Coronary artery (tissue), 2 donors: ENCODE measurements at regions not wholly inside any gene's neighbourhood (a gene's known extent, or its start where the extent isn't known, plus 50 kb on each side); places are given as distances from the start of the nearest gene placed in this dataset.

Experiments
- DNase-seq: peaks from one replicate; pipeline ENCODE4 v3.0.0-alpha.2; 2017; ENCODE audit warnings: low spot score
- H3K27ac ChIP-seq, 2 donors: fragments of 200-600 bp; sonication (generic); one replicate each; pipeline ENCODE4 v1.5.1; 2016 to 2019
- H3K4me3 ChIP-seq: fragments of 200-600 bp; sonication (generic); 2 replicates; pipeline ENCODE4 v1.5.1; 2016; ENCODE audit warnings: mild to moderate bottlenecking, moderate library complexity
- TF ChIP-seq, protein P1 (sequence below): fragments of 200-600 bp; sonication (generic); IDR thresholded peaks from one replicate; pipeline ENCODE4 v1.5.1; 2019; ENCODE audit warnings: antibody characterized with exemption

DNA sequence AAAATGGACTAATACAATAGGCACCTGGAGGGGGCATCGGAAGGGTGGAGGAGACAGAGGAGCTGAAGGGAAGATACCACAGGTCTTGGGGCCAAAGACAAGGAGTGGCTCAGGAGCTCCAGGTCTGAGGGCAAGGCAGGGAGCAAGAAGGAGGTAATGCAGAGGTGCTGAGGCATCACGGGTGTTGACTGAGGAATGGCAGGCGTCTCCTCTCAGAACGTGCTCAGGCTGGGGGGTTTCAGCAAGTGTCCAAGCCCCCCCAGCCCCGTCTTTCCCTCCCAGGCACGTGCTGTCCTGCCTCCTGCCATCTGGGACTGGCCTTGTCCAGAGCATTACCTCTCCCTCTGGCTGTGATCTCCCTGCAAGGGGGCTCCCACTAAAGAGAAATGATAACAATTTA is 265.4 kb downstream of the DCDC2C start:
- Histone ChIP-seq H3K4me3 (no peak overlapping the region), H3K27ac (no peak overlapping the region)
- TF ChIP-seq, protein P1, sequence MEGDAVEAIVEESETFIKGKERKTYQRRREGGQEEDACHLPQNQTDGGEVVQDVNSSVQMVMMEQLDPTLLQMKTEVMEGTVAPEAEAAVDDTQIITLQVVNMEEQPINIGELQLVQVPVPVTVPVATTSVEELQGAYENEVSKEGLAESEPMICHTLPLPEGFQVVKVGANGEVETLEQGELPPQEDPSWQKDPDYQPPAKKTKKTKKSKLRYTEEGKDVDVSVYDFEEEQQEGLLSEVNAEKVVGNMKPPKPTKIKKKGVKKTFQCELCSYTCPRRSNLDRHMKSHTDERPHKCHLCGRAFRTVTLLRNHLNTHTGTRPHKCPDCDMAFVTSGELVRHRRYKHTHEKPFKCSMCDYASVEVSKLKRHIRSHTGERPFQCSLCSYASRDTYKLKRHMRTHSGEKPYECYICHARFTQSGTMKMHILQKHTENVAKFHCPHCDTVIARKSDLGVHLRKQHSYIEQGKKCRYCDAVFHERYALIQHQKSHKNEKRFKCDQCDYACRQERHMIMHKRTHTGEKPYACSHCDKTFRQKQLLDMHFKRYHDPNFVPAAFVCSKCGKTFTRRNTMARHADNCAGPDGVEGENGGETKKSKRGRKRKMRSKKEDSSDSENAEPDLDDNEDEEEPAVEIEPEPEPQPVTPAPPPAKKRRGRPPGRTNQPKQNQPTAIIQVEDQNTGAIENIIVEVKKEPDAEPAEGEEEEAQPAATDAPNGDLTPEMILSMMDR: no peak
- no peak for DNase-seq

DNA sequence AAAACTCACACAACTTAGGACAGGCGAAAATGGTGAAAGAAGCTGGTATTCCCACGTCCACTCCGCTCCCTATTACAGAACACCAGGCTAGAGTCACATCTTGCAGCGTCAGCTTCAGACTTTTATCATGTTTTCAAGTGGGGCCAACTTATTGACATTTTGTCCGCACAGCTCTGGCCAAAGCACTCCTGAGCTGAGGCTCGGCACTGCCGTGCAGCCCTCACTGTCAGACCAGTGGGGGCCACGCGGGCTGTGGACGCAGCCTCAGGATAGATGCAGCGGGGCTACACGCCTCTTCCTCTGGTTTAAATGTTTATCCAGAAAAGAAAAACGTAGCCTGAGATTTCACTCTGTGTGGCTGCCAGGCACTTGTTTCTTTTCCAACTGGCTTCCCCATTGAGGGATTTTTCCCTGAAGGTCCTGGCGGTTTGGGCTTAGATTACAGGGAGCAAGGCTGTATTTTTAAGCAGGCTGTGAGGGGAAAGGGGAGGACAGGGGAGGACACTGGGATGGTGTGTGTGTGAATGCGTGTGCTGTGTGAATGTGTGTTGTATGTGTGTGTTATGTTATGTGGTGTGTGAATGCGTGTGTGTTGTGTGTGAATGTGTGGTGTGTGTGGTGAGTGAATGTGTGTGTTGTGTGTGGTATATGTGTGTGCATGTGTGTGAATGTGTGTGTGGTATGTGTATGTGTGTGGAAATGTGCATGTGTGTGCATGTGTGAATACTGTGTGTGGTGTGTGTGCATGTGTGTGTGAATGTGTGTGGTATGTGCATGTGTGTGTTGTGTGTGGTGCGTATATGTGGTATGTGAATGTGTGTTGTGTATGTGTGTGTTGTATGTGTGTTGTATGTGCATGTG is 267.6 kb downstream of the DCDC2C start:
- DNase-seq: no peak
- no peak overlapping the region for H3K4me3 ChIP-seq
- TF ChIP-seq, protein P1: no peak
- H3K27ac ChIP-seq: no peak overlapping the region

DNA sequence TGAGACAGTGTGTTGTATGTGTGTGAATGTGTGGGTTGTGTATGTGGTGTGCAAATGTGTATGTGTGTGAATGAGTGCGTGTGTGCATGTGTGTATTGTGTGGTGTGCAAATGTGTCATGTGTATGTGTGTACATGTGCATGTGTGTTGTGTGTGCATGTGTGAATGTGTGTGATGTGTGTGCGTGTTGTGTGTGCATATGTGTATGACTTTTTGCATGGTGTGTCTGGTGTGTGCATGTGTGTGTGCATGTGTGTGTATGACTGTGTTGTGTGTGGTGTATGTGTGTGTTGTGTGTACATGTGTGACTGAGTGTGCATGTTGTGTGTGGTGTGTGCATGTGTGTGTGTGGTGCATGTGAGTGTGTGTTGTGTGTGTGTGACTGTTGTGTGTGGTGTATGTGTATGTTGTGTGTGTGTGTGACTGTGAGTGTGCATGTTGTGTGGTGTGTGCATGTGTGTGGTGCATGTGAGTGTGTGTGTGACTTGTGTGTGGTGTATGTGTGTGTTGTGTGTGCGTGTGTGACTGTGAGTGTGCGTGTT is 268.3 kb downstream of the DCDC2C start:
- DNase-seq: no peak
- H3K4me3 ChIP-seq: no peak overlapping the region
- TF ChIP-seq, protein P1: no peak
- no peak overlapping the region for H3K27ac ChIP-seq

DNA sequence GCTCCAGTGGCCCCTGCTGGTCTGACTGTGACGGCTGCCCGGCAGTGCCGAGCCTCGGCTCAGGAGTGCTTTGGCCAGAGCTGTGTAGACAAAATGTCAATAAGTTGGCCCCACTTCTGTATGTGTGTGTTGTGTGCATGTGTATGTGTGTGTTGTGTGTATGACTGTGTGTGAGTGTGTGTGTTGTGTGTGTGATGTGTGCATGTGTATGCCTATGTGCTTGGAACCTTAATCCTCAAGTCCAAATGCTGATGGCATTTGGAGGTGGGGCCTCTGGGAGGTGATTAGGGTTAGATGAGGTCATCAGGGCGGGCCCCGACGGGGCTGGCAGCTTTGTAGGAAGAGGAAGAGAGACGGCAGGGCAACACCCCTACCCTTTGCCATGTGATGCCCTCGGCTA is 269.0 kb downstream of the DCDC2C start:
- Histone ChIP-seq H3K27ac (no peak overlapping the region), H3K4me3 (no peak overlapping the region)
- TF ChIP-seq, protein P1: no peak
- DNase-seq: no peak

DNA sequence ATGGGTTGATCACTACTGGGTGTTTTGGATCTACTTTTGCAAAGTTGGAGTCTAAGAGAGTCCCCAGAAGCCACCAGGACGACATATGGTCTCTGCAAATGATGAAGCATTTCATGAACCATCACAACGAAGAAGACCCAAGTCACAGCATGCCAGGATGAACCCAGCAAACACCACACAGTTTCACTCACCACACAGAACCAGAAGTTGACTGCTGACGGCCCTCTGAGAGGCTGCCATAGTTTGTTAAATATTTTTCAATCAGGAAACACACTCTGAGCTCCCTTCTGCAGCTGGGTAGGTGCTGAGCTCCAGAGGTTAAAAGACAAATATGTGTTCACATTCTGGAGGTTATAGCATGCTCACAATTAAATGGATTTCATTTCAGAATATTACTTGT is 271.4 kb downstream of the DCDC2C start:
- Histone ChIP-seq H3K27ac (no peak overlapping the region), H3K4me3 (no peak overlapping the region)
- TF ChIP-seq, protein P1: no peak
- no peak for DNase-seq

DNA sequence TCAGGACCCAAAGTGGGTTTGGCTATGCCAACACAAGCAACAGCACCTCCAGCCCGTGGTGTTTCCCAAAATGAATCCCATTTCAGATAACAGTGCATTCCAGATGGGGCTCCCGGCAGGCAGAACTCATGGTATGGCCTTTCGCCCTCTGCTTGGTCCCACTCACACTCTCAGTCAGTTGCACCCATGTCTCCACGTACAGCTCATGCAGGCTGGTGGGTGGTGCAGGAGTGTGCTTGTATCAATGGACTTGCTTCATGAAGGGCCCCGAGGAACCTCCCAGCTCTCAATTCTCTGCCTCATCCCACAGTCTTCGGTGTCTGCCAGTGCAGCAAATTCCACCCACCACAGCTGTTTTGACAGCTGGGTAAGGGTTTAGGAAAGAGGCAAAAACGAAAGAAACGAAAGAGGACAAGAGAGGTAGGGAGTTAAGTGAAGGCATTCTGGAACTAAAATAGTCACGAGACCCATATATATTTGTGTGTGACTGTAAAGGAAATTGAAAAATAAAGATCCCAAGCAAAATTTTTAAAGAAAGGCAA is 278.1 kb downstream of the DCDC2C start:
- TF ChIP-seq, protein P1: no peak
- no peak overlapping the region for H3K27ac ChIP-seq
- DNase-seq: no peak
- H3K4me3 ChIP-seq: no peak overlapping the region

DNA sequence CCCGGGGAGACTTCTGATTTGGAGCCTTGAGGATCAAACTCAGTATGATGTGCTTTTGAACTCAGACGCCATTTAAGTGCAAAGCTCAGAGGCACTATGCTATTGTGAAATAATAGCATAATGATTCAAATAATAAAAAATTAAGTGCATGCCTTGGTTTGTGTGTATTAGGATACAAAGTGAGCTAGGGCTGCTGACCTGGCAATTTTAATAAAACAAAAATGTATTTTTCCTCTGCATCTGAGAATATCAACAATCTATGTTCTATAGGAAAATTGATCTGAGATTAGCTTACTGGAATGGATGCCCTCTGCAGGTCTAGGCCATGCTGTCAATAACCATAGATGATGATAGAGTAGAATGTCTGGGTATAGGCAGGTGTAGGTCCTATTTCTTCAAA is 278.8 kb downstream of the DCDC2C start:
- TF ChIP-seq, protein P1: no peak
- no peak overlapping the region for H3K27ac ChIP-seq
- no peak for DNase-seq
- no peak overlapping the region for H3K4me3 ChIP-seq
